GM23248 (cell line): ENCODE measurements at regions not wholly inside any gene's neighbourhood (a gene's known extent, or its start where the extent isn't known, plus 50 kb on each side); places are given as distances from the start of the nearest gene placed in this dataset.

Source experiments
- DNase-seq: peaks from one replicate; pipeline ENCODE4 v3.0.0-alpha.2; 2015
- H2AFZ ChIP-seq: fragments of 200-600 bp; sonication (generic); 2 replicates; pipeline ENCODE4 v1.6.1; 2016; ENCODE audit warnings: antibody characterized with exemption
- H3F3A ChIP-seq: fragments of 200-600 bp; sonication (generic); 2 replicates; pipeline ENCODE4 v1.6.1; 2016; ENCODE audit warnings: mild to moderate bottlenecking, antibody characterized with exemption, mixed run types; ENCODE audit not compliant: insufficient read depth
- H3K27ac ChIP-seq: fragments of 200-600 bp; sonication (generic); 2 replicates; pipeline ENCODE4 v1.5.1; 2016; ENCODE audit warnings: mild to moderate bottlenecking
- H3K27me3 ChIP-seq: fragments of 200-600 bp; sonication (generic); replicated peaks from 2 replicates; pipeline ENCODE4 v1.6.1; 2016; ENCODE audit warnings: mild to moderate bottlenecking; ENCODE audit not compliant: insufficient read depth
- H3K36me3 ChIP-seq: fragments of 200-600 bp; sonication (generic); 2 replicates; pipeline ENCODE4 v1.6.1; 2016; ENCODE audit warnings: low read depth, mild to moderate bottlenecking
- H3K4me1 ChIP-seq: fragments of 200-600 bp; sonication (generic); 2 replicates; pipeline ENCODE4 v1.6.1; 2016; ENCODE audit warnings: mild to moderate bottlenecking; ENCODE audit not compliant: insufficient read depth
- H3K4me2 ChIP-seq: fragments of 200-600 bp; sonication (generic); one replicate; pipeline ENCODE4 v1.6.1; 2016; ENCODE audit warnings: mild to moderate bottlenecking; ENCODE audit not compliant: unreplicated experiment
- H3K4me3 ChIP-seq: fragments of 200-600 bp; sonication (generic); 2 replicates; pipeline ENCODE4 v1.5.1; 2016; ENCODE audit warnings: mild to moderate bottlenecking
- H3K79me2 ChIP-seq: fragments of 200-600 bp; sonication (generic); 2 replicates; pipeline ENCODE4 v1.6.1; 2016; ENCODE audit warnings: mild to moderate bottlenecking; ENCODE audit not compliant: insufficient read depth
- H3K9ac ChIP-seq: fragments of 200-600 bp; sonication (generic); 2 replicates; pipeline ENCODE4 v1.6.1; 2016; ENCODE audit warnings: mild to moderate bottlenecking
- H3K9me2 ChIP-seq: fragments of 200-600 bp; sonication (generic); 2 replicates; pipeline ENCODE4 v1.6.1; 2016; ENCODE audit warnings: mixed run types, mild to moderate bottlenecking, moderate library complexity; ENCODE audit not compliant: insufficient read depth
- H3K9me3 ChIP-seq: fragments of 200-600 bp; sonication (generic); one replicate; pipeline ENCODE4 v1.6.1; 2017; ENCODE audit warnings: low read depth
- H4K20me1 ChIP-seq: fragments of 200-600 bp; sonication (generic); 2 replicates; pipeline ENCODE4 v1.6.0; 2016; ENCODE audit not compliant: insufficient read depth
- EZH2 ChIP-seq: fragments of 200-600 bp; sonication (generic); IDR thresholded peaks from 2 replicates; pipeline ENCODE4 v1.6.1; 2018; ENCODE audit warnings: antibody characterized with exemption, mild to moderate bottlenecking; ENCODE audit not compliant: insufficient read depth, poor library complexity, severe bottlenecking
- EZH2phosphoT487 ChIP-seq: fragments of 200-600 bp; sonication (generic); IDR thresholded peaks from 2 replicates; pipeline ENCODE4 v1.6.1; 2018; ENCODE audit warnings: antibody characterized with exemption, moderate library complexity, mild to moderate bottlenecking, low read depth; ENCODE audit not compliant: insufficient read depth
- WGBS, 2 experiments: methylation state at CpG; one replicate each; pipeline ENCODE4 v1.1.6; 2015 to 2017; ENCODE audit warnings: low lambda C conversion rate in 2 of 2, low coverage in 1 of 2; ENCODE audit errors: missing lambda C conversion rate in 2 of 2; 5-methylcytosine and 5-hydroxymethylcytosine counted together
- in situ Hi-C: fragments of 300-500 bp; cut with MboI; formaldehyde crosslinking; loops from 2 replicates; pipeline ENCODE4 v1.15.0; 2020

- in situ Hi-C loops = no loop called here
- Histone ChIP-seq H3K9me2 (no peaks in the 10 kb centered on the region), H2AFZ (no peak overlapping the region), H3K36me3 (no peaks in the 10 kb centered on the region), H3K9me3 (no peaks in the 10 kb centered on the region), H3K4me3 (no peak overlapping the region), H3K27ac (no peak overlapping the region), H3K4me2 (no peak overlapping the region), H3F3A (no peaks in the 10 kb centered on the region), H3K79me2 (no peaks in the 10 kb centered on the region), H3K9ac (no peak overlapping the region), H3K27me3 (no peaks in the 10 kb centered on the region), H4K20me1 (no peaks in the 10 kb centered on the region), H3K4me1 (no peaks in the 10 kb centered on the region)
- no peak for DNase-seq
- TF ChIP-seq EZH2phosphoT487 = no peak
- TF ChIP-seq EZH2 = no peak
- 27 to 32% methylated on average over 3 of the region's 3 CpGs for WGBS, 2 experiments
Measured at GRCh38 chr2:139964721-139965440, 1184.7 kb upstream of the NXPH2 start.

GRCh38 chr2:139963863-139964355 is 1183.7 kb upstream of the NXPH2 start:
- Histone ChIP-seq H3K4me3 (no peak overlapping the region), H4K20me1 (no peaks in the 10 kb centered on the region), H3K79me2 (no peaks in the 10 kb centered on the region), H3K9me2 (no peaks in the 10 kb centered on the region), H3F3A (no peaks in the 10 kb centered on the region), H3K4me2 (no peak overlapping the region), H3K27ac (no peak overlapping the region), H3K9ac (no peak overlapping the region), H3K27me3 (no peaks in the 10 kb centered on the region), H3K9me3 (no peaks in the 10 kb centered on the region), H3K4me1 (no peaks in the 10 kb centered on the region), H3K36me3 (no peaks in the 10 kb centered on the region), H2AFZ (no peak overlapping the region)
- no peak for DNase-seq
- 26 to 27% methylated on average over 10 of the region's 10 CpGs for WGBS, 2 experiments
- in situ Hi-C loops = no loop called here
- no peak for TF ChIP-seq EZH2
- no peak for TF ChIP-seq EZH2phosphoT487

GRCh38 chr2:139949242-139949972 is 1169.2 kb upstream of the NXPH2 start:
- Histone ChIP-seq H3K27me3 (no peaks in the 10 kb centered on the region), H3K9me2 (no peaks in the 10 kb centered on the region), H4K20me1 (no peaks in the 10 kb centered on the region), H3K9me3 (no peaks in the 10 kb centered on the region), H3K27ac (no peak overlapping the region), H2AFZ (no peak overlapping the region), H3K4me1 (no peaks in the 10 kb centered on the region), H3F3A (no peaks in the 10 kb centered on the region), H3K79me2 (no peaks in the 10 kb centered on the region), H3K4me2 (no peak overlapping the region), H3K36me3 (no peaks in the 10 kb centered on the region), H3K9ac (no peak overlapping the region), H3K4me3 (no peak overlapping the region)
- 31 to 33% methylated on average over 6 of the region's 6 CpGs for WGBS, 2 experiments
- DNase-seq = no peak
- TF ChIP-seq EZH2 (no peak), EZH2phosphoT487 (no peak)
- in situ Hi-C loops = no loop called here

- WGBS, 2 experiments = 36 to 51% methylated on average over 2 of the region's 2 CpGs
- Histone ChIP-seq H3K9me3 (no peaks in the 10 kb centered on the region), H3K27ac (no peak overlapping the region), H3K9me2 (no peaks in the 10 kb centered on the region), H3K4me3 (no peak overlapping the region), H4K20me1 (no peaks in the 10 kb centered on the region), H3K27me3 (no peaks in the 10 kb centered on the region), H3K9ac (no peak overlapping the region), H3F3A (no peaks in the 10 kb centered on the region), H3K4me2 (no peak overlapping the region), H3K4me1 (no peaks in the 10 kb centered on the region), H2AFZ (no peak overlapping the region), H3K79me2 (no peaks in the 10 kb centered on the region), H3K36me3 (no peaks in the 10 kb centered on the region)
- DNase-seq = no peak
- TF ChIP-seq EZH2phosphoT487 (no peak), EZH2 (no peak)
- in situ Hi-C loops = no loop called here
Measured at GRCh38 chr2:139946690-139947089, 1166.5 kb upstream of the NXPH2 start.
